HG03039 (cell line): ENCODE measurements at regions not wholly inside any gene's neighbourhood (a gene's known extent, or its start where the extent isn't known, plus 50 kb on each side); places are given as distances from the start of the nearest gene placed in this dataset.
A peak's percentile ranks its signal among the peaks of the same experiment; 100 is the strongest.

ENCODE experiments used
- ATAC-seq: cut with Tn5 transposase; IDR thresholded peaks from one replicate; pipeline ENCODE4 v1.9.1; 2021; ENCODE audit warnings: mild to moderate bottlenecking, moderate library complexity; ENCODE audit not compliant: unreplicated experiment

DNA sequence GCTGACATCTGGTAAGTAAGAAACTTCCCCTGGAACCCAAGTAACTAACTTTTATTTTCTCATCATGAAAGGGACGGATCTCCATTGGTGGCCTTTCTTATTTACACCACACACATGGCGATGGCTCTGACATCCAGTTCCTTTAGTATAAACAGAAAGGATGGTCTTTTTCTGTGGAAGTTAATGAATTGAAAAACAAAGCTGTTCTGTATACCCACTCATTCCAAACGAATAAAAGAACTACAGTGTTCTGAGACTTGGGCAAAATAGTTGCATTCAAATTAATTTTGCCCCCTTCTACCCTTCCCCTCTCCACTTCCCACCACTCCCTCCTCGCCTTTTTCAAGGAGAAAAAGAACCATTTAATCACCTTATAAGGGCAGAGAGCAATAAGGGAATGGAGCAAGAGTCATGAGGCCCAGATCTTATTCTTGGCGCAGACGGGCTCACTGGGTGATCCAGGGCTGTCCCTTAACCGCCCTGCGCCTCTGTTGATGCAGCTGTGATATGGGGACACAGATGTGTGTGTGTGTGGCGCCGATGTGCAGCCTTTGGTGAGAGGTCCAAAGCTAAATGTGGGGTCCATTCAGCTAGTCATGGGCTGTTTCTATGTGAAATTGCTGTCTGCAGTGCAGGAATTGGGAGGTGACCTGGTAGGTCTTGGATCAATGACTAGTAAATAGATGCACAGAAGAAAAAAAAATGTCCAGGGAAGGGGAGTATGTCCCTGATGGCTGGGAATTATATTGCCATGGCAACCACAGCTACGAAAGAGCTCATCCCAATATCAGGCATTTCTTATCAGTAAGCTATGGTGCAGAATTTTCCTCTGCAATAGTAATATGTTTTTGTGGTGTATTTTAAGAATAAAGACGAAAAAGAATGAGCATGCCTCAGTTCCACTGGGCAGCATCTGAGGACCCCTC is 141.5 kb upstream of the ERCC6L2 start:
- no peak for ATAC-seq

DNA sequence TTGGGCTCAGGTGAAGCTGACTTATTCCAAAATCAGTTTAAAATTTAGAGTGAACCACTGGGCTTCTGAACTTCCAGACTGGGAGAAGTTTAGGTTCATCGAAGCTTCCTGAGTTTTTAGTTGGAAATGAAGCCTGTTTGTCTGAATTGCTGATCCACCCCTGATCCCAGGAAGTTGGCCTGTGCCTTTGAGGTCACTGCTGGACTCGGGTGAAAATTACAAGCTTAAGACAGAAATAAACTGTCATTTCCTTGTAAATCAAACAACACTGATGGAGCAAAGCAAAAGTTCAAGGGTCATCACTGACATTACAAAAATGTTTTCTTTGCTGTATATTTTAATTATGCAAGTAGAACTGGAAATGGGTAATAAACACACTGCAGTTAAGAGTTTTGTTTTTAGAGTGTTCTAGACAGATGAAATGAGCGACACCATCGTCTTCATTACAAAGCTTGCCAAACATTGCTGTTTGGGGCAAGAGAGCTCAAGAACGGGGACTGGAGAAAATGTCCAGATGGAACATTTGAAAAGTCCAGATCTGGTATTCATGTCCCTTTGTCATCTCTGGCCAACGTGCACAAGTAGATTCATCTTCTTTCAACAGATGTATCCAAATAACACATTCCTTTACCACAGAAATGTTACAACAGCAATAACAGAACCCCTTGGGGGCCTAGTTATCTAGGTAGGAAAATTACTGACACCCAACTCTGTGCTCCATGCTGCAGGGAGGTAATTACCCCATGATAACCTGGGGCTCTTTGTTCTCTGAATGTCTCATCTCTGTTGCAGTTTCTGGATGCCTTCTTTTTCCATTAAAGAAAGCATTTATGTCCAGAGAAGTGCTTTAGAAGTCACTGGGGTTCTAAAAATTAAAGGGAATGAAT is 142.4 kb upstream of the ERCC6L2 start:
- ATAC-seq, result no peak

DNA sequence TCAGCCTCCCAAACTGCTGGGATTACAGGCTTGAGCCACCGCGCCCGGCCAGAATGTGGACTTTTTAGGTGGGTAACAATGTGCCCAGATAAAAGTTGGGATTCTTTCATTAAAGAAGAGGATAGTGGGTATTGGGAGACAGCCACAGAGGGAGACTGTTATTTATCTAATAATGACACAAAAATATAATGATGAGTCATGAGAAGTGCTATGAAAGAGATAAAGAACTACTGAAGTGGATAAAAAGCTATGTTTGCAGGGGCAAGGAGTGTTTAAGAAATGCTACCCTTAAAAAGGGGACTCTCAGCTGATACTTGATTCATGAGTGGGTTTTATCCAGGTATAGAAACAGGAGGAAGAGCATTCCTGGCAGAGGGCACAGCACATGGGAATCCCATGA is 143.6 kb upstream of the ERCC6L2 start:
- no peak for ATAC-seq

DNA sequence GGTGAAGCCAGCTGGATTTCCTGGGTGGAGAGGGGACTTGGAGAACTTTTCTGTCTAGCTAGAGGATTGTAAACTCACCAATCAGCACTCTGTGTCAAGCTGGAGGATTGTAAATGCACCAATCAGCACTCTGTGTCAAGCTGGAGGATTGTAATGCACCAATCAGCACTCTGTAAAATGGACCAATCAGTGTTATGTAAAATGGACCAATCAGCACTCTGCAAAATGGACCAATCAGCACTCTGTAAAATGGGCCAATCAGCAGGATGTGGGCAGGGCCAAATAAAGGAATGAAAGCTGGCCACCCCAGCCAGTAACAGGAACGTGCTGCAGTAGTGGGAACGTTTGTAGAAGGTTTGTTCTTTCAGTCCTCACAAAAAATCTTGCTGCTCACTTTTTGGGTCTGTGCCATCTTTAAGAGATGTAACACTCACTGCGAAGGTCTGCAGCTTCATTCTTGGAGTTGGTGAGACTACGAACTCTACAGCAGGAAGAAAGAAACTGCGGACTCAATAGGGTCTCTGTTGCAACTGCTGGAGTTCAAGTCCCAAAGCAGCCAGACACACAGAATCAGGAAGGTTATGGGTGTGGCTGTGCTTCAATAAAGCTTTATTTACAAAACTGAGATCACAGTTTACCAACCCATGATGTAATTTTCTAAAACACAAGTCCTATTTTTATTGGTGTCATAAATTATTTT is 145.7 kb upstream of the ERCC6L2 start:
- no peak for ATAC-seq

DNA sequence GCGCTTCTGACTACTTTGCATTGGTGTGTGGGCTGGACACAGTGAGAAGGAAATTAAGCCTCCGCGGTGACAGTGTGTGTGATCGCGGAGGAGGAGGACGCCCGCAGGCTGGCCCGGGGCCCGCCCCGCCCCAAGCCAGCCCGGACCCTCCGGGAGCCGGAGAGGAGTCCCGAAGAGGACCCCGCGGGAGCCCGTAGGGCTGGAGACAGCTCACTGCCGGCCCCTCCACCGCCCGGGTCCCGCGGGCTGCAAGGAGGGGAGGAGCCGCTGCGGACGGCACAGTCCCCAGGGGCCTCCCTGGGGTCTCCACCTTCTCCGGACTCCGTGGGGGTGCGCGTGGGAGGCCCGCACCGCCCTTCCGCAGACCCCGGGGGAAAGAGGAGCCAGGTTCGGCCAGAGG is 146.4 kb upstream of the ERCC6L2 start:
- no peak for ATAC-seq

DNA sequence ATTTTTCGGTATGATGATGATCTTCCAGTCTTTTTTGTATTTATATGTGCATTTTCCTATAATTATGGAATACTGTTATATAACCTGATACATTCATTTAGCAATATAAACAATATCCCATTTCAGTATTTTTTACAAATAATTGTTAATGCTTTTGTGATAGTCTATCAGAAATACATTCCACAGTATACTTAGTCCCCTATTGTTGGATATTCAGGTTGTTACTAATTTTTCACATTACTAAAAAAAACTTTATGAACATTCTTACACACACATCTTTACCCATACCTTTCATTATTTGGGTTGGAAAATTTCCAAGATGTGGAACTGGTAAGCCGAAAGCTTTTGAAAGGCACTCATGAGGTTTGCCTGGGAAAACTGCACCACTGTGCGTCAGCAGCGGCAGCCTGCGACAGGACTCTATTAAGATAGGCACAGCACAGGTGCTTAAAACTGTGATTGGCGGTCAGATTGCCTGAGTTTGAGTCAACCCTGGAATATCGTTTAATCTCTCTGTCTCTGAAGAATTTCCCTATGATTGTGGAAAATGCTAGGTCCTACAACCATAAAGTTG is 147.5 kb upstream of the ERCC6L2 start:
- ATAC-seq, result no peak

DNA sequence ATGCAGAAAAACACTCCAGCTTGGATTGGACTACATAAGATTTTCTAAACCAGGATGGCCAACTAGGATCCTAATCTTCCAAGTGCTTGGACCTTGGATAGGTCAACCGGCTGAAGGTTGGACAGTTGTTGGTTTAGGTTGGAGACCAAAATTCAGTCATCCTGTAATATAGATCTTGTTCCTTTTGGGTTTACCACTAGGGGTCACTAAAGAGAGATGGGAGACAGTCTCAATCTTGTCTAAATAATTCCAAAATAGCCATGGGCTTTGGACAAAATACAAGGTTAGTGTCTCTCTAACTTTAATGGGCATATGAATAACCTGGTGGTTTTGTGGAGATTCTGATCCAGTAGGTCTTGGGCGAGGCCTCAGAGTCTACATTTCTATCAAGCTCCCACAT is 148.7 kb upstream of the ERCC6L2 start:
- ATAC-seq, result no peak

DNA sequence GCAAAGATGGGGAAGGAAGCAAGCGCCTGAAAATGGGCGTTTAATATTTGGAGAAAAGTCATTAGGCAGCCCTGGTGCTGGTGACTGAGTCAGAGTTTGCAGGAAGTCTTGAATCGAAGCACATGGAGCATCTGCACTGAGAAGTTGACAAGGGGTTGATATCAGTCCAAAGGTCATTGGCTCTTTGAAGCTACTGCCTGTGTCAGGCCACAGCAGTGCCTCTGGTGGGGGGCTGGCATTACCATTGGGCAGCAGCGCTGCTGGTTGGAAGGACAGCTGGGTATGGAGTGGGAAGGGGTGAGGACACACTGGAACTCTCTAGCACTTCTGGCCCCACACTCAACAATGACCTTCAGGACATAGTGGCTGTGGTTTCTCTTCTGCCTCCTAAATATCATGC is 150.4 kb upstream of the ERCC6L2 start:
- ATAC-seq, result no peak

DNA sequence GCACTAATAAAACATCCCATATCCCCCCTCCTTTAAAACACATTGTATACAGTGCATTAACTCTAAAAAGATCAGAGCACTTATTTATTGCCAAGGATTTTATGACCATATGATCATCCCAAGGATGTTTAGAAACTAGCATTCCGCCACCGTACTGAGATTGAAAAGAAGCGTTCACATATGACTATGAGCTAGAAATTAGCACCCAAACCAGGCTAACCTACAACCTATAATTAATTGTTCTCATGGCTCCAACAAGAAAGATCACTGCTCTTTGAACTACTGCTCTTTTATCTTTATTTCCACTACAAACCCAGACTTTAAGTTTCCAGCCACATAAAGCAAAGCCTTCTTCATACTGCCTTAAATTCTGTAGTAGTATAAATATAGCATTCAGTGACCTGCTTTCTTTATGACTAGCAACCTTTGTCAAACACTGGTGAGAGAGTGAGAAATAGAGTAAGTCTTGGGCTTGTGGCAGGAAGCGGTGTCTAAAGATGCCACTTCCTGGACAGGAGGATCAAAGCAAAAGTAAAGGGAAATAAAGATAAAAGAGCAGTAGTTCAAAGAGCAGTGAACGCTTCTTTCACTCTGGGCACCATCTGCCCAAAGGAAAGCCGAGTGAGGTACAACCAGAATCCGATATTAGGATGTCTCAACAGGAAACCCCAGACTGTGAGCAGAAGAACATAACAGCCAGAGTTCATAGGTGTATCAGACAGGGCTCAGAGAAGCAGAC is 151.1 kb upstream of the ERCC6L2 start:
- peak; percentile 91 for ATAC-seq

DNA sequence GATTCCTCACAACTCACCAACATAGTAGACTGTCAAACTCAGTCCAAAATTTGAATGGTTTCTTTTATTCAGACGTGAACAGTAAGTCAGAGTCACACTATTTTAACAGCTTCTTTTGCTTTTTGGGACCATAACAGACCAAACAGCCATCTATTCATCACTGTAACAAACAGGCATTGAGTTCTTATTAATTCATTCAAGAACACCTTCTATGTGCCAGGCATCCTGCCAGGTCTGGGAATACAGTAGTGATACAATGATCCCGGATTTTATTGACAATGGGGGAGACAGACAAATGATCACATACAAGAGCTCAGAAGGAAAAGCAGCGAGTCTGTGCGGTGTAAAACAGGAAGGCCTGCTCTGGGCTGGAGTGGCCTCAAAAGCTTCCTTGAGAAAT is 153.3 kb upstream of the ERCC6L2 start:
- no peak for ATAC-seq

DNA sequence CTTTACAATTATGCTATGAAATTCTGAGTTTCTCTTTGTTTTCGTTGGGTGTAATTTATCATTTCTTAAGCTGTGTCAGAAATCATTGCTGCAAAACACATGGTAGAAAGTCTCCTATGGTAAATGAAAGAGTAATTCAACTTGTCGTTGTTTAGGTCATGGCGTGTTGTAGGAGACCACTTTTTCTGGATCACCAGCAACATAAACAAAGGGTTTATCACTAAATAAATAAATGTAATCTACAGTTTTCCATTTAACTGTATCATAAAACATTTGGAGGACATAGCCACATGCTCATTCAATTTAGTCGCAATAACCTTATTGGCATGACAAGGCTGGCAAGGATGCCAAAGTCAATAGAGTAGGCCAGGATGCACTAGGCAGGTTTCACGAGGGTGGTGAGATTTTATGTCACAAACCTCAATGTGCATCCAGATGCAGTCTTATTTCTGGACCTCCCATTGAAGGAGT is 154.4 kb upstream of the ERCC6L2 start:
- no peak for ATAC-seq

DNA sequence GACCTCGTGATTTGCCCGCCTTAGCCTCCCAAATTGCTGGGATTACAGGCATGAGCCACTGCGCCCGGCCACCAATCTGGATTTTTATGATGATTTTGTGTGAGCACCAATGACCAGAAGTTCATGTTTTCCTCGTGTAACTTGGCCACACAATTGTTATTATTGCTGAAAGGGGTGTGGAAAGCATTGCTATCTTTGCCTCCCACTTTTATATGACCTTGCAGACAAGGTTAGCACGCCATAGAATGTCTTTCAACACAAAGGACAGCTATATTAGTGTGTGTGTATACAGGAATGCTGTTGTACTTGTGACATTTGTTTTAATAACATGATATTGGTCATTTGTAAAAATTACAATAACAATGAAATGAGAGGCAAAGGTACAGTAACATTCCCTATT is 155.0 kb upstream of the ERCC6L2 start:
- no peak for ATAC-seq

DNA sequence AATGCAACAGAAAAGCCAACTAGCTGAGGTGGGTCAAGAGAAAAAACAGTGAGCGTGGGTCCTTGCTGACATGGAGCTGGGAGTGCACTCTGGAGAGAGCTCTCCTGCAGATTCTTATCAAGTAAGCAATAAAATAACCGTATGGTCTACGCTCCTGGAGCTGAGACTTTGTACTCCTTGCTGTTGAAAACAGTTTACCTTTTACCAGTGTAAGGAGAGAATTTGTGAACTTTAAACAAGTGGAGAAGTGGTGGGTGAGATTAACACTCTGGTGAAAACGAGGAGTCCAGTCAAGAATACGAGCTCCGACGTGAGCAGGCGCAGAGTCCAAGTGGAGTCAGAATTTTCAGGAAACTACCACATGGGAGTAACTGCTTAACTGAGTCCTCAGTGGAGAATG is 156.1 kb upstream of the ERCC6L2 start:
- ATAC-seq, result no peak

DNA sequence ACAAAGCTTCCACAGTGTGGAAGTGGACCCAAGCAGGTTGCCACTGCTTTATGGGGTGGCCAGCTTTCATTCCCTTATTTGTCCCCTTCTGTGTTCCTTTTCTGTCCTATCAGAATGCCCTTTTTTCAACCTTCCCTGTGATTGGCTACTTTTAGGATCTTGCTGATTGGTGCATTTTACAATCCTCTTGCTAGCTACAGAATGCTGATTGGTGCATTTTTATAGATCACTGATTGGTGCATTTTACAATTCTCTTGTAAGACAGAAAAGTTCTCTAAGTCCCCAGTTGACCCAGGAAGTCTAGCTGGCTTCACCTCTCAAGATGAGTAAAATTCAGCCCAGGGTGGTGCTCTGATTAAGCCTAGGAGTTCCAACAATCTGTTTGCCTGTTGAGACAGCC is 157.2 kb upstream of the ERCC6L2 start:
- ATAC-seq, result no peak

DNA sequence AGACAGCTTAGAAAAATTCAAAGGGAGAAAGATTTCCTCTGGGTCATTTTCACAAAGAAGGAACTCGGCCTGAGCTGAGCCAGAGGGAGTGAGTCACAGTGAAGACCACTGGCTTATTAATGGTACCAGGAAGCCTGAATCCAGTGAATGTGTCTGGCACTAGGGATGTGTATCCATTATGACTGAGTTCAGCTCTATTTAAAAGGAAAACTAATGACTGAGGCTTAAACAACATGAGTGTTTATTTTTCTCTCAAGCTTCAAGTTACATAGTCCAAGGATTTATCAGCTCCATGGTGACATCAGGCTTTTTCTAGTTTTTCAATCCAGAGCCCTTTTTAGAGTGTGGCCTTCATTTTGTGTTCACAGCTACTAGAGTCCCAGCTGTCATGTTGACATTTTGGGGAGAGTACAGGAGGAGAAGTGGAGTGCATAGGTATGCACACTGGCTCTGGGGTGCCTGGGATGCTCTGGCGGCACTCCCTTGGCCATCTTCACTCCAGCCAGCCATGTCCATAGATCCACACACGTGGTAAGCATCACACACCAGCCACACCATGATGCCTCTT is 159.5 kb upstream of the ERCC6L2 start:
- no peak for ATAC-seq

DNA sequence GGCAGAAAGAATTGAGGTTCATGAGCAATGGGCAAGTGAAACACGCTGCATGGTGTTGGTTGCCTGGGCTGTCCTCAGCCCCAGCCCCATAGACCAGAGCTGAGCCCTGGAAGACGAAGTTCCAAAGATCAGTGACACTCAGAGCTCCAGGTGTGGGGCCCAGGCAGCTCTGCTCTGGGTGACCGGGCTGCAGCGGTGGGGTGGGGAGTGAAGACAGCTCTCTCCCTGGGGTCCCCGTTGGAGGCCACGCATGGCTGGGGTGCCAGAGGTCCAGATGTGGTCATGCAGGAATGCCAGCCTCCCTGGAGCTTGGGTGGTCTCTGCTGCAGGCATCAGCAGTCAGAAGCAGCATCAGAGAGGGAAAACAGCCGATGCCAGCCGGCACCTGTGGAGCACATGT is 165.0 kb upstream of the ERCC6L2 start:
- ATAC-seq, result no peak

DNA sequence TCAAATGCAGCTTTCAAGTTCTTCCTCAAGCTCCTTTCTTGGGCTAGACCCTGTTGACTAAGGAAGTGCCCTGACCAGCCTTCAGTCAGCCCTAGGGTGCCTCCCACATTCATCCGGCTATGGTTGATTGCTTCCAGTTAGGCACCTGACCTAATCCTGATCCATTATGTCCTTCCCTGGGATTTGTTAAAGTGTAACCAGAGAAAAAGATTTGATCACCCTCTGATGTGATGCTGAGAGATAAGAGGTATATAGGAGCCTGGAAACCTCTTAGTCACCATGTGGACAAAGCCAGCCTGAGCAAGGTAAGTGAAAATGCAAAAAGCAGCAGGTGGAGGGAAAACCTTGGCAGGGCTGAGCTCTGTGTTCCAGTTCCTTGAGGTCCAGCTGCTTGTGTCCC is 178.8 kb upstream of the ERCC6L2 start:
- no peak for ATAC-seq

DNA sequence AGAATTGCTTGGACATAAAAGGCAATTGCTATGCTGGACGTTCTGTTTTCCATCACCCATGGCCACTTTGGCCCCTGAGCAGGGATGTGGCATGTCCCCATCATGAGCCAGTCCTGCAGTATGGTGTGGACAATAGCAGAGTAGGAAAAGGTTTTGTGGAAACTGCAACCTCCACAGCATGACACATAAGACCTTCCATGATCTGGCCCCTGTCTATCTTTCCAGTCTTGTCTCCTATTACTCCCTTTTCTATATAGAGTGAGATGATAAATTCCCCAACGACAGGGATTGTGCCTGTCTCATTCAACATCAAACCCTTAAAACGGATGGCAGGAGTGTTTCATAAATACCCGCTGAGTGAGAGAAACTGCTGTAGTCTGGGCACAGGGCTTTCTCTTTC is 174.7 kb upstream of the PTCH1 start:
- no peak for ATAC-seq

DNA sequence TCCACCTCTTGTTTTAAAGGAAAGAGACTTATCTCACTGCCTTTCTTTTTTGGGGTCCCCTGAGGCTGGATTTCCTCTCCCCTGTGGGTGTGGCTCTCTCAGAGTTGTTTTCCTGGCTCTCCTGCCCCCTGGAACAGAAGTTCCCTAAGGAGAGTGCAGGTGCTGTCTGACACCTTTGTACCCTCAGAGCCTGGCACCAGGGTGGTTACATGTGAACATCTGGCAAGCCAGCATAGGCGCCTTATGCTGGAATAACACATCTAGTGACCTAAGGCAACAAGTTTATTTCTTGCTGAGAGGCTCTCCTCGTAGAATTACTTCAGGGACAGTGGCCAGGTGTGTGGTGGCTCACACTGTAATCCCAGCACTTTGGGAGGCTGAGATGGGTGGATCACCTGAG is 172.9 kb upstream of the PTCH1 start:
- no peak for ATAC-seq

DNA sequence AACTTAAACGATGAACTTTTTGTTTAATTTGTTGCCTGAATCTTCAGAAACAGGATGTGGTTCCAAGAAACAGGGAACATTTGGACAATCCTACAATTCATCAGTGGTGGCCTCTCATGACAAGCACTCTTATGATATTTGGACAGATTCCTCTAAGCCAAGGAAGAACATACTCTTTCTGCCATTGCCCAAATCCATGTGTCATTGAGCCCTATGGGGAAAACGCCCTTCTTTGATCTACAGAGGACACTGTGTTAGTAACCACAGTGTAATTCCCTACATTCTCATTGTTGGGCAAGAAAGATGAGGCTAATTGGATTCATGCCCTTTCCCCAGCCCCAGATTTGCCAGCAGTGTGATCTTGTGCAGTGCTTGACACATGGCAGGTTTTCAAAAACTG is 167.7 kb upstream of the PTCH1 start:
- no peak for ATAC-seq
